ENCODE measurements at regions not wholly inside any gene's neighbourhood (a gene's known extent, or its start where the extent isn't known, plus 50 kb on each side); places are given as distances from the start of the nearest gene placed in this dataset.
A peak's percentile ranks its signal among the peaks of the same experiment; 100 is the strongest.

DNA sequence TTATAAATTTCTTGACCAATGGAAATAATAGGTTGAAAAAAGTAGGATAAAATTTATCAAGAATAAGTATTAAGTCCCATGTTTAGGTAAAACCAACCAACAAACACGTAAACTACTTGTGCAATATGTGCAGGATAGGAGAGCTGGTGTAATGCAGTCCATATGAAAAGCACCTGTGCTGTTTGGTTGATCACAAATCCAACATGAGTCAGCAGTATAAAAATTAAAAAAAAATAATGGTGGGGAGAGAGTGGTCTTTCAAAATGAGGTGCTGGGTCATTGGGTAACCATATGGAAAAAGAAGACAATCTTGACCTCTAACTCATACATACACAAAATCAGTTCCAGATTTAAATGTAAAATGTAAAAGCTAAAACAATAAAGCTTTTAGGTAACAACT lies 181.8 kb downstream of the HS3ST3B1 start:
- no peaks in the 10 kb centered on the region for H3K79me2 ChIP-seq (ENCODE audit: insufficient read depth, low read length)
- no peaks in the 10 kb centered on the region for H3K4me1 ChIP-seq (ENCODE audit: insufficient read depth, low read length)
- no peaks in the 10 kb centered on the region for H3K27me3 ChIP-seq (ENCODE audit: control insufficient read depth in 1 of 2, insufficient read depth in 2 of 2, low read length in 2 of 2)
- ChIA-PET POLR2A (no interaction called here), CTCF (ENCODE audit: low intra/inter-chr PET ratio, low total read pairs) (no interaction called here)
- DNase-seq (ENCODE audit: low spot score) (no peak), ATAC-seq (no peak), FAIRE-seq (no peak)
- WGBS (ENCODE audit: low lambda C conversion rate) = 97% methylated on average over 1 of the region's 1 CpG
- H3K4me3 ChIP-seq (replicated peaks in 1 of 3; ENCODE audit: insufficient read depth in 1 of 3, low read depth in 2 of 3, low read length in 3 of 3) = no peak overlapping the region
- H3K36me3 ChIP-seq (replicated peaks in 1 of 2; ENCODE audit: control insufficient read depth in 1 of 2, insufficient read depth in 2 of 2, low read length in 2 of 2) = peaks cover 9 to 19% of the 10 kb centered on the region in 2 experiments
- H3K9me3 ChIP-seq (ENCODE audit: low read length) = no peaks in the 10 kb centered on the region
- no peak overlapping the region for H3K4me2 ChIP-seq (ENCODE audit: low read depth, low read length)
- intact Hi-C loops (cut with micrococcal nuclease; ENCODE audit: unreplicated experiment) = no loop called here
- H4K20me1 ChIP-seq (ENCODE audit: insufficient read depth, low read length) = no peaks in the 10 kb centered on the region
- no peak overlapping the region for H3K9ac ChIP-seq (ENCODE audit: insufficient read depth, low read depth, low read length)
- H2AFZ ChIP-seq (ENCODE audit: low read length) = no peak overlapping the region
- BruUV-seq (replicated peaks) = no TSS peak
- in situ Hi-C loops (cut with HindIII; ENCODE audit: extremely low pct_ligation_motif_present, low pct_unique_long_range_greater_than_20kb) = no loop called here
- TF ChIP-seq MAFK (conservative IDR thresholded peaks at IDR 0.05 in 1 of 2, IDR thresholded peaks at IDR 0.05 in 1 of 2; ENCODE audit: low read length in 2 of 2) = peak; percentile 25 to 53; a peak in 2 of 4 replicates
- no peak for TF ChIP-seq EED (CRISPR knock-in tag; IDR thresholded peaks at IDR 0.05)
- no peak overlapping the region for H3K27ac ChIP-seq (ENCODE audit: extremely low read length, insufficient read depth, low read length)

DNA sequence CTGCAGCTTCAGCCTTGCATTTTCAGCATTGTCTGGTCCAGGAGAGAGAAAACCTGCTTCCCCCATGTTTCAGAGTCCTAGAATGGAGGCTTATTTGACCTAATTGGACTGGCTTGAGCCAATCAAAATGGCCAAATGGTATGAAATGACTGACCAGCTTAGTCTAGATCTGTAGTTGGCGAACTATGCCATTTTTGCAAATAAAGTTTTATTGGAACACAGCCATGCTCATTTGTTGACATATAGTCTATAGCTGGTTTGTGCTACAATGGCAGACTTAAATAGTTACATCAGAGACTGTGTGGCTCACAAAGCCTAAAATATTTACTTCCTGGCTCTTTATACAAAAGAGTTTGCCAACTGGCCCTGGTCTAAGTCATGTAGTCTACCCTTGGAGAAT lies 180.8 kb downstream of the HS3ST3B1 start:
- no peak overlapping the region for H3K9ac ChIP-seq (ENCODE audit: insufficient read depth, low read depth, low read length)
- in situ Hi-C loops (cut with HindIII; ENCODE audit: extremely low pct_ligation_motif_present, low pct_unique_long_range_greater_than_20kb) = no loop called here
- ATAC-seq = no peak
- H3K79me2 ChIP-seq (ENCODE audit: insufficient read depth, low read length) = no peaks in the 10 kb centered on the region
- 94% methylated on average over 1 of the region's 1 CpG for WGBS (ENCODE audit: low lambda C conversion rate)
- peaks cover 9 to 19% of the 10 kb centered on the region in 2 experiments for H3K36me3 ChIP-seq (replicated peaks in 1 of 2; ENCODE audit: control insufficient read depth in 1 of 2, insufficient read depth in 2 of 2, low read length in 2 of 2)
- no peaks in the 10 kb centered on the region for H4K20me1 ChIP-seq (ENCODE audit: insufficient read depth, low read length)
- ChIA-PET CTCF (ENCODE audit: low intra/inter-chr PET ratio, low total read pairs) (no interaction called here), POLR2A (no interaction called here)
- TF ChIP-seq KAT7 (CRISPR knock-in tag; IDR thresholded peaks at IDR 0.05; ENCODE audit: borderline replicate concordance) = no peak
- TF ChIP-seq, protein P1, sequence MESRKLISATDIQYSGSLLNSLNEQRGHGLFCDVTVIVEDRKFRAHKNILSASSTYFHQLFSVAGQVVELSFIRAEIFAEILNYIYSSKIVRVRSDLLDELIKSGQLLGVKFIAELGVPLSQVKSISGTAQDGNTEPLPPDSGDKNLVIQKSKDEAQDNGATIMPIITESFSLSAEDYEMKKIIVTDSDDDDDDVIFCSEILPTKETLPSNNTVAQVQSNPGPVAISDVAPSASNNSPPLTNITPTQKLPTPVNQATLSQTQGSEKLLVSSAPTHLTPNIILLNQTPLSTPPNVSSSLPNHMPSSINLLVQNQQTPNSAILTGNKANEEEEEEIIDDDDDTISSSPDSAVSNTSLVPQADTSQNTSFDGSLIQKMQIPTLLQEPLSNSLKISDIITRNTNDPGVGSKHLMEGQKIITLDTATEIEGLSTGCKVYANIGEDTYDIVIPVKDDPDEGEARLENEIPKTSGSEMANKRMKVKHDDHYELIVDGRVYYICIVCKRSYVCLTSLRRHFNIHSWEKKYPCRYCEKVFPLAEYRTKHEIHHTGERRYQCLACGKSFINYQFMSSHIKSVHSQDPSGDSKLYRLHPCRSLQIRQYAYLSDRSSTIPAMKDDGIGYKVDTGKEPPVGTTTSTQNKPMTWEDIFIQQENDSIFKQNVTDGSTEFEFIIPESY (CRISPR knock-in tag; IDR thresholded peaks at IDR 0.05) = no peak
- TF ChIP-seq, protein P2, sequence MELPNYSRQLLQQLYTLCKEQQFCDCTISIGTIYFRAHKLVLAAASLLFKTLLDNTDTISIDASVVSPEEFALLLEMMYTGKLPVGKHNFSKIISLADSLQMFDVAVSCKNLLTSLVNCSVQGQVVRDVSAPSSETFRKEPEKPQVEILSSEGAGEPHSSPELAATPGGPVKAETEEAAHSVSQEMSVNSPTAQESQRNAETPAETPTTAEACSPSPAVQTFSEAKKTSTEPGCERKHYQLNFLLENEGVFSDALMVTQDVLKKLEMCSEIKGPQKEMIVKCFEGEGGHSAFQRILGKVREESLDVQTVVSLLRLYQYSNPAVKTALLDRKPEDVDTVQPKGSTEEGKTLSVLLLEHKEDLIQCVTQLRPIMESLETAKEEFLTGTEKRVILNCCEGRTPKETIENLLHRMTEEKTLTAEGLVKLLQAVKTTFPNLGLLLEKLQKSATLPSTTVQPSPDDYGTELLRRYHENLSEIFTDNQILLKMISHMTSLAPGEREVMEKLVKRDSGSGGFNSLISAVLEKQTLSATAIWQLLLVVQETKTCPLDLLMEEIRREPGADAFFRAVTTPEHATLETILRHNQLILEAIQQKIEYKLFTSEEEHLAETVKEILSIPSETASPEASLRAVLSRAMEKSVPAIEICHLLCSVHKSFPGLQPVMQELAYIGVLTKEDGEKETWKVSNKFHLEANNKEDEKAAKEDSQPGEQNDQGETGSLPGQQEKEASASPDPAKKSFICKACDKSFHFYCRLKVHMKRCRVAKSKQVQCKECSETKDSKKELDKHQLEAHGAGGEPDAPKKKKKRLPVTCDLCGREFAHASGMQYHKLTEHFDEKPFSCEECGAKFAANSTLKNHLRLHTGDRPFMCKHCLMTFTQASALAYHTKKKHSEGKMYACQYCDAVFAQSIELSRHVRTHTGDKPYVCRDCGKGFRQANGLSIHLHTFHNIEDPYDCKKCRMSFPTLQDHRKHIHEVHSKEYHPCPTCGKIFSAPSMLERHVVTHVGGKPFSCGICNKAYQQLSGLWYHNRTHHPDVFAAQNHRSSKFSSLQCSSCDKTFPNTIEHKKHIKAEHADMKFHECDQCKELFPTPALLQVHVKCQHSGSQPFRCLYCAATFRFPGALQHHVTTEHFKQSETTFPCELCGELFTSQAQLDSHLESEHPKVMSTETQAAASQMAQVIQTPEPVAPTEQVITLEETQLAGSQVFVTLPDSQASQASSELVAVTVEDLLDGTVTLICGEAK (IDR thresholded peaks at IDR 0.05) = no peak; the same call in 1 of the 2 replicates
- TF ChIP-seq, protein P2 (CRISPR knock-in tag; IDR thresholded peaks at IDR 0.05) = peak; percentile 92
- TF ChIP-seq, protein P3, sequence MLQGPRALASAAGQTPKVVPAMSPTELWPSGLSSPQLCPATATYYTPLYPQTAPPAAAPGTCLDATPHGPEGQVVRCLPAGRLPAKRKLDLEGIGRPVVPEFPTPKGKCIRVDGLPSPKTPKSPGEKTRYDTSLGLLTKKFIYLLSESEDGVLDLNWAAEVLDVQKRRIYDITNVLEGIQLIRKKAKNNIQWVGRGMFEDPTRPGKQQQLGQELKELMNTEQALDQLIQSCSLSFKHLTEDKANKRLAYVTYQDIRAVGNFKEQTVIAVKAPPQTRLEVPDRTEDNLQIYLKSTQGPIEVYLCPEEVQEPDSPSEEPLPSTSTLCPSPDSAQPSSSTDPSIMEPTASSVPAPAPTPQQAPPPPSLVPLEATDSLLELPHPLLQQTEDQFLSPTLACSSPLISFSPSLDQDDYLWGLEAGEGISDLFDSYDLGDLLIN (CRISPR knock-in tag; IDR thresholded peaks at IDR 0.05; ENCODE audit: borderline replicate concordance) = no peak
- no peaks in the 10 kb centered on the region for H3K4me1 ChIP-seq (ENCODE audit: insufficient read depth, low read length)
- H3K4me3 ChIP-seq (replicated peaks in 1 of 3; ENCODE audit: insufficient read depth in 1 of 3, low read depth in 2 of 3, low read length in 3 of 3) = no peak overlapping the region
- H3K27me3 ChIP-seq (ENCODE audit: control insufficient read depth in 1 of 2, insufficient read depth in 2 of 2, low read length in 2 of 2) = no peaks in the 10 kb centered on the region
- no peak for FAIRE-seq
- no peak overlapping the region for H3K4me2 ChIP-seq (ENCODE audit: low read depth, low read length)
- H3K9me3 ChIP-seq (ENCODE audit: low read length) = no peaks in the 10 kb centered on the region
- no TSS peak for BruUV-seq (replicated peaks)
- DNase-seq (ENCODE audit: low spot score) = no peak
- H2AFZ ChIP-seq (ENCODE audit: low read length) = no peak overlapping the region
- intact Hi-C loops (cut with micrococcal nuclease; ENCODE audit: unreplicated experiment) = no loop called here
- no peak overlapping the region for H3K27ac ChIP-seq (ENCODE audit: extremely low read length, insufficient read depth, low read length)

Data from HepG2 (cell line).